ENCODE measurements at regions not wholly inside any gene's neighbourhood (a gene's known extent, or its start where the extent isn't known, plus 50 kb on each side); places are given as distances from the start of the nearest gene placed in this dataset.

- no peak for DNase-seq
Observed at GRCh38 chr10:9193120-9193519, 1138.6 kb downstream of the GATA3 start.

- no peak for DNase-seq
Observed at GRCh38 chr10:9195385-9195784, 1140.9 kb downstream of the GATA3 start.

GRCh38 chr10:9198611-9199010, 1144.1 kb downstream of the GATA3 start:
- peak; percentile 0 to 10 for DNase-seq

GRCh38 chr10:9205558-9205957, 1151.1 kb downstream of the GATA3 start:
- no peak for DNase-seq

- DNase-seq: peak; percentile 41 to 66
Observed at GRCh38 chr10:9209105-9209798, 1154.8 kb downstream of the GATA3 start.

- DNase-seq: peak in 1 of 2 experiments; percentile 2
Observed at GRCh38 chr10:9211228-9211627, 1156.7 kb downstream of the GATA3 start.

- no peak for DNase-seq
Observed at GRCh38 chr10:9214618-9215017, 1160.1 kb downstream of the GATA3 start.

- no peak for DNase-seq
Observed at GRCh38 chr10:9215121-9215520, 1160.6 kb downstream of the GATA3 start.

- DNase-seq: peak in 1 of 2 experiments; percentile 25
Observed at GRCh38 chr10:9219860-9220259, 1165.4 kb downstream of the GATA3 start.

GRCh38 chr10:9222917-9223316, 1168.4 kb downstream of the GATA3 start:
- DNase-seq: no peak

- no peak for DNase-seq
Observed at GRCh38 chr10:9227679-9228365, 1173.3 kb downstream of the GATA3 start.

- DNase-seq: no peak
Observed at GRCh38 chr10:9228771-9229170, 1174.3 kb downstream of the GATA3 start.

- DNase-seq: no peak
Observed at GRCh38 chr10:9229702-9230244, 1175.3 kb downstream of the GATA3 start.

- peak; percentile 72 to 80 for DNase-seq
Observed at GRCh38 chr10:9230625-9231024, 1176.1 kb downstream of the GATA3 start.

- no peak for DNase-seq
Observed at GRCh38 chr10:9234191-9234590, 1179.7 kb downstream of the GATA3 start.

GRCh38 chr10:9238041-9238440, 1183.6 kb downstream of the GATA3 start:
- no peak for DNase-seq

GRCh38 chr10:9239298-9239697, 1184.8 kb downstream of the GATA3 start:
- peak; percentile 70 to 73 for DNase-seq

GRCh38 chr10:9243941-9244411, 1189.5 kb downstream of the GATA3 start:
- DNase-seq: peak; percentile 86 to 92

- no peak for DNase-seq
Observed at GRCh38 chr10:9244864-9245263, 1190.4 kb downstream of the GATA3 start.

GRCh38 chr10:9253121-9253520, 1198.6 kb downstream of the GATA3 start:
- no peak for DNase-seq

- no peak for DNase-seq
Observed at GRCh38 chr10:9254353-9254752, 1199.9 kb downstream of the GATA3 start.

- no peak for DNase-seq
Observed at GRCh38 chr10:9260690-9261089, 1206.2 kb downstream of the GATA3 start.

- peak; percentile 7 to 13 for DNase-seq
Observed at GRCh38 chr10:9262770-9263169, 1208.3 kb downstream of the GATA3 start.

GRCh38 chr10:9268176-9268575, 1213.7 kb downstream of the GATA3 start:
- no peak for DNase-seq

All from NCI-H526 (cell line).